Activated CD4-positive, CD25-positive, alpha-beta regulatory T cell treated with anti-CD3 and anti-CD28 coated beads, Interleukin-2, amount 50 U/mL, for 16 hours (primary cell): ENCODE measurements at regions not wholly inside any gene's neighbourhood (a gene's known extent, or its start where the extent isn't known, plus 50 kb on each side); places are given as distances from the start of the nearest gene placed in this dataset.

Experiments used
- DNase-seq: peaks from one replicate; pipeline ENCODE4 v3.0.0-alpha.2; 2020; ENCODE audit warnings: low read depth, low spot score

GRCh38 chr6:87807475-87807874 is 105.4 kb upstream of the AKIRIN2 start:
- no peak for DNase-seq

- DNase-seq = no peak
These were observed 104.6 kb upstream of the AKIRIN2 start for GRCh38 chr6:87806635-87807034.

GRCh38 chr6:87806099-87806498 is 104.1 kb upstream of the AKIRIN2 start:
- no peak for DNase-seq

- DNase-seq = no peak
These were observed 101.8 kb upstream of the AKIRIN2 start for GRCh38 chr6:87803791-87804190.

- DNase-seq = no peak
These were observed 97.6 kb upstream of the AKIRIN2 start for GRCh38 chr6:87799651-87800050.

GRCh38 chr6:87798393-87799278 is 96.6 kb upstream of the AKIRIN2 start:
- no peak for DNase-seq

- no peak for DNase-seq
These were observed 93.2 kb upstream of the AKIRIN2 start for GRCh38 chr6:87794922-87795885.

- no peak for DNase-seq
These were observed 91.3 kb upstream of the AKIRIN2 start for GRCh38 chr6:87793315-87793714.

- no peak for DNase-seq
These were observed 89.9 kb upstream of the AKIRIN2 start for GRCh38 chr6:87791982-87792381.

GRCh38 chr6:87791485-87791884 is 89.5 kb upstream of the AKIRIN2 start:
- DNase-seq = no peak

- DNase-seq = no peak
These were observed 89.0 kb upstream of the AKIRIN2 start for GRCh38 chr6:87791029-87791428.

GRCh38 chr6:87789900-87790290 is 87.9 kb upstream of the AKIRIN2 start:
- no peak for DNase-seq

GRCh38 chr6:87789198-87789899 is 87.3 kb upstream of the AKIRIN2 start:
- DNase-seq = no peak

GRCh38 chr6:87788141-87788540 is 86.1 kb upstream of the AKIRIN2 start:
- DNase-seq = no peak

GRCh38 chr6:87785229-87785862 is 83.3 kb upstream of the AKIRIN2 start:
- DNase-seq = no peak

- no peak for DNase-seq
These were observed 82.7 kb upstream of the AKIRIN2 start for GRCh38 chr6:87784690-87785089.

- no peak for DNase-seq
These were observed 82.0 kb upstream of the AKIRIN2 start for GRCh38 chr6:87784051-87784450.

GRCh38 chr6:87779542-87779941 is 77.5 kb upstream of the AKIRIN2 start:
- no peak for DNase-seq

- DNase-seq = no peak
These were observed 70.8 kb upstream of the AKIRIN2 start for GRCh38 chr6:87772597-87773530.

- no peak for DNase-seq
These were observed 65.4 kb upstream of the AKIRIN2 start for GRCh38 chr6:87767478-87767877.
